Body of pancreas (tissue), 4 donors: ENCODE measurements at regions not wholly inside any gene's neighbourhood (a gene's known extent, or its start where the extent isn't known, plus 50 kb on each side); places are given as distances from the start of the nearest gene placed in this dataset.

ENCODE experiments used
- ATAC-seq: fragments of 150-250 bp; one replicate; pipeline ENCODE4 v1.9.1; 2016
- DNase-seq, 4 donors: peaks; one replicate each; pipeline ENCODE4 v3.0.0-alpha.2; 2019
- H3K27ac ChIP-seq, 4 donors: fragments of 200-600 bp; sonication (generic); 1 replicate in 3 of 4; 2 replicates in 1 of 4; pipeline versions ENCODE4 v1.5.1 to v1.6.1; 2016 to 2019; ENCODE audit warnings: mild to moderate bottlenecking in 1 of 4, mixed read lengths in 1 of 4, moderate library complexity in 1 of 4
- H3K27me3 ChIP-seq, 2 donors: fragments of 200-600 bp; sonication (generic); one replicate each; pipeline ENCODE4 v1.6.0; 2016; ENCODE audit warnings: mild to moderate bottlenecking in 1 of 2
- H3K36me3 ChIP-seq, 2 donors: fragments of 200-600 bp; sonication (generic); replicated peaks in 1 of 2; 2 replicates each; pipeline ENCODE4 v1.5.1; 2016; ENCODE audit warnings: low read depth in 2 of 2; ENCODE audit not compliant: insufficient read depth in 1 of 2
- H3K4me1 ChIP-seq: fragments of 200-600 bp; sonication (generic); one replicate; pipeline ENCODE4 v1.6.0; 2016
- H3K4me3 ChIP-seq, 2 donors: fragments of 200-600 bp; sonication (generic); 1 replicate in 1 of 2; 2 replicates in 1 of 2; pipeline ENCODE4 v1.5.1; 2016 to 2019
- H3K9me3 ChIP-seq, 3 donors: fragments of 200-600 bp; sonication (generic); 1 replicate in 2 of 3; 2 replicates in 1 of 3; pipeline ENCODE4 v1.5.1; 2016
- POLR2A ChIP-seq, 3 donors: fragments of 450-650 bp; IDR thresholded peaks; one replicate each; pipeline ENCODE4 v1.6.1; 2016; ENCODE audit warnings: antibody characterized with exemption in 3 of 3, mild to moderate bottlenecking in 2 of 3
- WGBS, 2 donors: methylation state at CpG; one replicate each; pipeline ENCODE4 v1.1.5; 2017; 5-methylcytosine and 5-hydroxymethylcytosine counted together
- intact Hi-C: fragments of 100-400 bp; cut with DNase I; formaldehyde crosslinking; loops from one replicate; pipeline ENCODE4 v1.15.1; 2023
- TF ChIP-seq, protein P1 (sequence below), 7 experiments: fragments of 450-650 bp in 4 of 7; fragments of 200-600 bp in 3 of 7; sonication (generic) in 3 of 7; IDR thresholded peaks; one replicate each; pipeline ENCODE4 v1.5.1; 2016 to 2019; ENCODE audit warnings: antibody characterized with exemption in 7 of 7

GRCh38 chr20:63134201-63134612 is 81.7 kb downstream of the YTHDF1 start:
- no peak for ATAC-seq
- TF ChIP-seq POLR2A (IDR thresholded peaks at IDR 0.05), result no peak
- TF ChIP-seq, protein P1, sequence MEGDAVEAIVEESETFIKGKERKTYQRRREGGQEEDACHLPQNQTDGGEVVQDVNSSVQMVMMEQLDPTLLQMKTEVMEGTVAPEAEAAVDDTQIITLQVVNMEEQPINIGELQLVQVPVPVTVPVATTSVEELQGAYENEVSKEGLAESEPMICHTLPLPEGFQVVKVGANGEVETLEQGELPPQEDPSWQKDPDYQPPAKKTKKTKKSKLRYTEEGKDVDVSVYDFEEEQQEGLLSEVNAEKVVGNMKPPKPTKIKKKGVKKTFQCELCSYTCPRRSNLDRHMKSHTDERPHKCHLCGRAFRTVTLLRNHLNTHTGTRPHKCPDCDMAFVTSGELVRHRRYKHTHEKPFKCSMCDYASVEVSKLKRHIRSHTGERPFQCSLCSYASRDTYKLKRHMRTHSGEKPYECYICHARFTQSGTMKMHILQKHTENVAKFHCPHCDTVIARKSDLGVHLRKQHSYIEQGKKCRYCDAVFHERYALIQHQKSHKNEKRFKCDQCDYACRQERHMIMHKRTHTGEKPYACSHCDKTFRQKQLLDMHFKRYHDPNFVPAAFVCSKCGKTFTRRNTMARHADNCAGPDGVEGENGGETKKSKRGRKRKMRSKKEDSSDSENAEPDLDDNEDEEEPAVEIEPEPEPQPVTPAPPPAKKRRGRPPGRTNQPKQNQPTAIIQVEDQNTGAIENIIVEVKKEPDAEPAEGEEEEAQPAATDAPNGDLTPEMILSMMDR (IDR thresholded peaks at IDR 0.05), result no peak
- intact Hi-C loops, result no loop called here
- DNase-seq, result peak in 1 of 4 donors; percentile 2
- H3K27ac ChIP-seq, result no peak overlapping the region
- H3K36me3 ChIP-seq, result no peaks in the 10 kb centered on the region
- 84 to 87% methylated on average over 12 of the region's 19 CpGs for WGBS, 2 donors
- no peaks in the 10 kb centered on the region for H3K4me1 ChIP-seq
- H3K4me3 ChIP-seq, result no peak overlapping the region
- H3K27me3 ChIP-seq, result no peaks in the 10 kb centered on the region
- H3K9me3 ChIP-seq, result no peaks in the 10 kb centered on the region

- no peak for TF ChIP-seq POLR2A (IDR thresholded peaks at IDR 0.05)
- TF ChIP-seq, protein P1 (IDR thresholded peaks at IDR 0.05), result no peak
- Histone ChIP-seq H3K9me3 (no peaks in the 10 kb centered on the region), H3K27ac (no peak overlapping the region), H3K36me3 (no peaks in the 10 kb centered on the region), H3K27me3 (no peaks in the 10 kb centered on the region), H3K4me1 (no peaks in the 10 kb centered on the region), H3K4me3 (no peak overlapping the region)
- DNase-seq (peak in 2 of 4 donors; percentile 1 to 8), ATAC-seq (no peak)
- intact Hi-C loops, result no loop called here
- 72% methylated on average over 8 to 14 of the region's 15 CpGs for WGBS, 2 donors
Measured at GRCh38 chr20:63133481-63134091, 82.3 kb downstream of the YTHDF1 start.

GRCh38 chr20:63132715-63133471 is 83.0 kb downstream of the YTHDF1 start:
- Histone ChIP-seq H3K36me3 (no peaks in the 10 kb centered on the region), H3K4me1 (no peaks in the 10 kb centered on the region), H3K9me3 (no peaks in the 10 kb centered on the region), H3K4me3 (no peak overlapping the region), H3K27me3 (no peaks in the 10 kb centered on the region), H3K27ac (no peak overlapping the region)
- WGBS, 2 donors, result 60 to 70% methylated on average over 11 to 27 of the region's 29 CpGs
- peak in 2 of 4 donors; percentile 3 to 7 for DNase-seq
- no peak for TF ChIP-seq POLR2A (IDR thresholded peaks at IDR 0.05)
- TF ChIP-seq, protein P1 (IDR thresholded peaks at IDR 0.05), result no peak
- ATAC-seq, result no peak
- intact Hi-C loops, result no loop called here

DNA sequence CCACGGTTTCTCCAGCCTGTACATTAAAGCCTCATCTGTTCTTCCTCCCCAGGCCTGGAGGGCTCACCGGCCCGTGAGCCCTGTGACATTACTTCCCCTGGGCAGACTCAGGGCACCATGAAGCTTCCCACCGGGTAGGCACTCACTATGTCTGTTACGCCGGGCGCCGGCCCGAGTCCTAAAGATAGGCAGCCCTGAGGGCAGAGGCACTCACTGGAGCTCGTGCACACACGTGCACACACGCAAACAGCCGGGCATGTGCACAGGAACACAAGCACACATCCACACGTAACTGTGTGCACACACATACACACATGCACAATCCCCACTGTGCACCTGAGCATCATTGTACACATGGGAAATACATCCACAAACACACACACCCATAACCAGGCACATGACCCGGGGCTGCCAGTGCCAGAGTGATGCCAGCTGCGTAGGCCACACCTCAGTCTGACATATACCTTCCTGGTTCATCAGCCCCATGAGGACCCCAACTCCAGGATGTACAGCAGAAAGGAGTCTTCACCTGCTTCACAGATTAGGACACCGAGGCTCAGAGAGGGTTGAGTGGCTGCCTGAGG is 83.7 kb downstream of the YTHDF1 start:
- TF ChIP-seq POLR2A (IDR thresholded peaks at IDR 0.05), result no peak
- TF ChIP-seq, protein P1 (IDR thresholded peaks at IDR 0.05), result no peak
- 65 to 74% methylated on average over 11 to 17 of the region's 17 CpGs for WGBS, 2 donors
- Histone ChIP-seq H3K4me3 (no peak overlapping the region), H3K4me1 (no peaks in the 10 kb centered on the region), H3K36me3 (no peaks in the 10 kb centered on the region), H3K9me3 (no peaks in the 10 kb centered on the region), H3K27me3 (no peaks in the 10 kb centered on the region), H3K27ac (no peak overlapping the region)
- ATAC-seq (no peak), DNase-seq (peak in 2 of 4 donors; percentile 2 to 3)
- intact Hi-C loops, result no loop called here
